ENCODE measurements at regions not wholly inside any gene's neighbourhood (a gene's known extent, or its start where the extent isn't known, plus 50 kb on each side); places are given as distances from the start of the nearest gene placed in this dataset.

DNA sequence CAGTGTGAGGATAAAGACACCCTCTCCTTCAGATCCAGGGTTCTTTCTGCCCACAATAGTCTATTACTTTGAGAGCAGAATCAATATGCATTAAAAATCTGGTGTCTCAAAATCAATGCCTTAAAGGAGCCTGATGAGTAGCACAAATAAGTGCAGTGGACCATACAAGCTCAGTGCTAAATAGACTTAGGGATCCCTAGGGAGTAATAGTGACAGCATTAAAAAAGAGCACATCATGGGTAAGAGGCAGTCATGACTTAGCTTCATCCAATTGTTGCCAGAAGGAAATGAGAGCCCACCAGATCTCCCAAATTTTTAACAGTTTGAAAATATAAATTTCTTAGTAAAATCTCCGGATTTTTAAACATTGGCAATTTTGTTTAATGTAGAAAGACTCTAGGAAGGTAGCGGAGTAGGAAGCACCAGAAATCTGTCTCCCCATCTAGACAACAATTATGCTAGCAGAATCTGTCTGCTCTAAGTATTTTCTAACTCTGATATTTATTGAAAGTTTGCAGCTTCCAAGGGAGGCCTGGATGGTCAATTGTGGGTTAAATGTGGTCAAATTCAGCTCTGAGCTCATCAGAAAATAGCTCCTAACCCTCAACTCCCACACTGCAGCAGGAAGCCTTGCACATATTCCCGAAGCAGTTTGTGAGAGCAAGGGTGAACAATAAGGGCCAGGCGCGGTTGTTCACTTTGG lies 443.9 kb downstream of the TLE1 start:
- DNase-seq: no peak

GRCh38 chr9:81244631-81245030 lies 444.7 kb downstream of the TLE1 start:
- DNase-seq: no peak

DNA sequence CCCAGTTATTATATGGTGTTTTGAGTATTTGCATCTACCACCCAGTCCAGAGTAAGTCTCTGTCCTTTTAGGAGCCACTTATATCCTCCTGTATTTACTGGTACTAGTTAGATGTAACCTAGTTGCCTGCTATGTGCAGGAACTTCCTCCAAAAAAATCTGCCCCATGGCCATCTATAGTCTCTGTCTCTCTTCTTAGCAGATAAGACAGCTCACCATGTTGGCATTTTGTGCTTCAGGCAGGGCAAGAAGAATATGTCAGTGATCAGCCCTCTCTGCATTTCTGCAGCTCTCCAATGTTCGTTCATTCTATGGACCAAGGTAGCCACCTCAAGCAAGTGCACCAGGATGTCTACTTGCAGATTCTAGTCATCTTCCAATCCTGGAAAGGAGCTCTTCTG lies 446.5 kb downstream of the TLE1 start:
- DNase-seq: no peak

GRCh38 chr9:81239388-81239787 lies 450.0 kb downstream of the TLE1 start:
- no peak for DNase-seq

DNA sequence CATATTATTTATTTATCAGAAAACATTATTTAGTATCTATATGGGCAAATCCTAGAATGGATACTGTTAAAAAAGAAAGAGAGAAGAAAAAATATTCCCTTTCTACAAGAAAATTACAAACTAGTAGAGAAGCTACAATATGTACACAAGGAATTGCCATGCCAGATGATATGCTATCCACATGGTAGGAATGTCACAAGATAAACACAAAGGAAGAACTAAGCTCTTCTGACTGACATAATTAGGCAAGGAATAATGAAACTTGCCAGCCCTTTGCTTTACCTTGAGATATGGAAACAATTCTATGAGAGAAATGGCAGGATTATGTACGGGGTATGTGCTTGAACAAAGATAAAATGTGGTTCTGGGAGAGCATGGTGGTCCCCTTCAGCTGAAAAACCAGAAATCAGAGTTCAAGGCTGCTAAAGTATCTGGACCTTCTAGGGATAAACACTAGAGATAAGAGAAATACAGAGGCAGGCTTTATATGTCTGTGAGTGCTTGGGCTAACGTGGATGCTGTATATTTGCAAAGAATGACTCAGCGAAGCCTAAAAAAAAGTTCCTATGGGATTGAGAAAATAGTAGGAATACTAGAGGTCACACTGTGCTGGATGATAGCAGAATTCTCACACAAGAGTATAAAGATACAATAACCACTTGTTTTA lies 451.6 kb downstream of the TLE1 start:
- no peak for DNase-seq

GRCh38 chr9:81234924-81235610 lies 454.3 kb downstream of the TLE1 start:
- no peak for DNase-seq

- no peak for DNase-seq
These were observed 458.3 kb downstream of the TLE1 start for GRCh38 chr9:81231011-81231410.

- DNase-seq: no peak
These were observed 461.7 kb downstream of the TLE1 start for GRCh38 chr9:81227507-81228245.

DNA sequence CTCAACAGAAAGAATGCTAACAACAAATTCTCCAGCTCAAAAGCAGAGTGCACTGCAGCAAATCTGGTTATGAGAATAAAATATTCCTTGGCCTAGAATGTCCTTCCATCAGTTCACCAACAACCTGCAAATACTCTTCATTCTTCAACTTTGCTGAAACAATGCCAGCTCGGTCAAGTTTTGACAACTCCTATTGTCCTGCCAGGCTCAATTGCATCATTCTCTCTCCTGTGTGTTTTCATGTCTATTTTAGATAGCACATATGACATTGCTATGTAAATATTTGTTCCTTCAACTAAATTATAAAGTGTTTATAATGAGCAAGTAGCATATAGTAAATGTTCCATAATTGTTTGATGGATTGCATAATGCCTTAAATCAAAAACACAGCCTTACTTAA lies 463.8 kb downstream of the TLE1 start:
- no peak for DNase-seq

DNA sequence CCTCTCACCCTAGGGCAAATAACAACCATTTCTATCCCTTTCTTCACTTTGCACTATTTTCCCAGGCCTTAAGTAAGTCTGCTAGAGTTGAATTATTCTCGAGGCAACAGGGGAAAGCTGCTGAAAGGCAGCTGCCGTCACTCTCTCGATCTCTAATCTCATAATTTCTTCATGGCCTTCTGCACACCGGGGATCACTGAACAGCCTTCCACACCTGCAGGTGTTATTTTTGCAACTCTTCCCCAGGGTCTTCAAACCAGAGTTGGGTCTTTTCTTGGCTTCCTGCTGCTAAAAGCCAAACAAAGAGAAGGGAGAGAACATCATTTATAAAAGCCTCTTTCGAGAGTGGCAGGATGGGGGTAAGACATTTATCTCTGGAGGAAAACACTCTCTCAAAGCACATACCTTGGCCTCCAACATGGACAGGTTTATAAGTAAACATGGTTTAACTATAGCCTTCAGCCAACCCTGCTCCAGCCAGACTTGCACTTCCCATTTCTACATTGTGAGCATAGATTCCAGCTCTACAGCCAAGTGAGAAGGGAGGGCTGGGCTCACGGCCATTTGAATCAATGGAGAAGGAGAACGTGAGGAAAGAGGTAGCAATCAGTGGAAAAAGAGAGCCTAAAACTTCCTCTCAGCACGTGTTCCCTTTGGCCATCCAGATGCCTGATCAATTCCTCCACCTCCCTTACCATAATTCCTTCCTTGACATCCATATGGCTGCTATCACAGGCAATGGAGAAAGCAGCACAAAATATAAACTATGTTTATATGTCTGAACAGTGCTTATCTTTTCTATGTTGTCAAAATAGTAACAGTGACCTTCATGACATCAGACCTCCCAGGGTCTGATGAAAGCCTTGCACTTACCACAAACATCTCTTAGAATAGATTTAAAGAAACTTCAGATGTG lies 464.9 kb downstream of the TLE1 start:
- no peak for DNase-seq

GRCh38 chr9:81214975-81215374 lies 474.4 kb downstream of the TLE1 start:
- no peak for DNase-seq

DNA sequence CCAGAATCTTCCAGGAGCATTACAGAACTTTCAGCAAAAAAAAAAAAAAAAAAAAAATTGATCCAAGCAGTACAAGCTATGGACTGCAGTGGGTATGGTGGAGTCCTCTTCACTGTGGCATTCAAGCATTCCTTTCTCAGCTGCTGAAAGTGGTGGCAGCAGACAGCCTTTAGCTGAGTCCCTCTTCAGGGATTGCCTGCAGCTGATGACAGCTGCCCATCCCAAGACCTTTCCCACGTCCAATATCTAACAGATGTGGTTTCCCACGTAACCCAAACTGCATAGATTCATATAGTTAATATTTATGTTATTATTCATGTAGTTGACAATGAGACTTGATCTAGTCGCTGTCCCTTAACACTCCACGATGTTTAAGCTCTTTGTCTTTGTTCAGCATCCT lies 475.9 kb downstream of the TLE1 start:
- DNase-seq: no peak

GRCh38 chr9:81211741-81212140 lies 477.6 kb downstream of the TLE1 start:
- no peak for DNase-seq

DNA sequence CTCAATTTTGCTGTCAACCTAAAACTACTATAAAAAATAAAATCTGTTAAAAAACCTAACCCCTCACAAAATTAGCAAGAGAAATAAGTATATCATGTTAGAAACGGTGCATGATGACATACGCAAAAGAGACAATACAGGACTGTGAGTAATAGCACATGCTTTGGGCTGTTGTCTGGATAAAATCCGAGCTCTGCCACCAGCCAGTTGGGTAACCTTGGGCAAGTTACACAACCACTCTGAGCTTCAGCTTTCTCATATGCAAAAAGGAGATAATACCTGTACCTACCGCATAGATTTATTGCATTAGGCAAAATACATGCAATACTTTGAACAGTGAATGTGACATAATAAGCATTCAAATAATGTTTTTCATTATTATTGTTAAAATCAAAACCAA lies 481.7 kb downstream of the TLE1 start:
- DNase-seq: no peak

DNA sequence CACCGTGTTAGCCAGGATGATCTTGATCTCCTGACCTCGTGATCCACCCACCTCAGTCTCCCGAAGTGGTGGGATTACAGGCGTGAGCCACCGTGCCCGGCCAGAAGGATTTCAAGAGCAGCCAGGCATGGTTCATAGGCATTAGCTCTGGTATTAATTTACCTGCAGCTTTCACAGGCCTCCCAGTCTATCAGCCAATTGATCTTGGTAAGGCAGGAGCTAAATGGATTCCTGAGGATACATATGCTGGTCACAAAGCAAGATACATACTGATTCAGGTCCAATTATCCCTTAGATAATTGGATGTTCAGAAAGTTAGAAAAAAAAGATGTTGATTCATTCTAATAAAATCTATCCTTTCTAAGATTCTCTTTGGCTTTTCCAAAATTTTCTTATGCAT lies 487.1 kb downstream of the TLE1 start:
- no peak for DNase-seq

DNA sequence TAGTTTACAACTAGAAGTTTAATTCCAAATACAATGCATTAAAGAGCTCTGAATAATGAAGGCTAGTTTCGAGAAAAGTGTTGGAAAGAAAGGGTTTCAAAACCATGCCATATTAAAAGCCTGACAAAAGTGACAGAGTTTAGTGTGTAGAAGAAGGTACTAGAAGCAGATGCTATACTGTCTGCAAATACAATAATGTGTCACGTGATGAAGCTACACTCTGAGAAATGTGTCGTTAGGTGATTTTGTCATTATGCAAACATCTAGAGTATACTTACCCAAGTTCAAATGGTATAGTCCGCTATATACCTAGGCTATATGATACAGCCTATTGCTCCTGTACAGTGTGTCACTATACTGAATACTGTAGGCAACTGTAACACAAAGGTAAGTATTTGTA lies 494.1 kb downstream of the TLE1 start:
- DNase-seq: no peak

GRCh38 chr9:81193362-81194339 lies 495.7 kb downstream of the TLE1 start:
- DNase-seq: no peak

- no peak for DNase-seq
These were observed 498.1 kb downstream of the TLE1 start for GRCh38 chr9:81191222-81191621.

DNA sequence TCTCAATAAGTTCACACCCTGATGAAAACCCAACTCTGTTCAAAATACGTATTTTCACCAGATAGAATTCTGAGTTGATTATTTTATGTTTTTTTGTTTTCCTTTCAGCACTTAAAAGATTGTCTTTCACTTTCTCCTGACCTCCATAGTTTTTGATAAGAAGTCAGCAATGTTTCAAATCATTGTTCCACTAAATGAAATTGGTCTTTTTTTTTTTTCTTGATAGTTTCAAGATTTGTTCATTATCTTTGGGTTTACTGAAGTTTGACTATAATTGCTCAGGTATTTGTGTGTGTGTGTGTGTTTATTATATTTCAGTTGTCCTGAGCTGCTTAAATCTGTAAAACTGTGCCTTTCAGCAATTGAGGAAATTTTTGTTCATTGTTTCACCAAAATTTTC lies 498.7 kb downstream of the TLE1 start:
- DNase-seq: no peak

- no peak for DNase-seq
These were observed 505.6 kb downstream of the TLE1 start for GRCh38 chr9:81183761-81184160.

- DNase-seq: no peak
These were observed 506.9 kb downstream of the TLE1 start for GRCh38 chr9:81182431-81182830.
